Keratinocyte (primary cell): ENCODE measurements at regions not wholly inside any gene's neighbourhood (a gene's known extent, or its start where the extent isn't known, plus 50 kb on each side); places are given as distances from the start of the nearest gene placed in this dataset.

Experiments used
- DNase-seq: peaks from one replicate; pipeline ENCODE4 v3.0.0-alpha.2; 2011; ENCODE audit warnings: low read depth, missing footprints, low spot score
- FAIRE-seq: peaks from 2 replicates; lab custom pipeline; 2011; peaks lifted over from hg19 to GRCh38; lab: Jason Lieb, UNC
- H2AFZ ChIP-seq: 2 replicates; pipeline ENCODE4 v1.6.0; 2012; ENCODE audit warnings: low read length, control low read depth, inconsistent platforms; ENCODE audit not compliant: control insufficient read depth
- H3K27ac ChIP-seq: 2 replicates; pipeline ENCODE4 v1.5.1; 2011; ENCODE audit warnings: low read length; ENCODE audit not compliant: control insufficient read depth, insufficient read depth
- H3K27me3 ChIP-seq: 3 replicates; pipeline ENCODE4 v1.6.0; 2011; ENCODE audit warnings: low read length; ENCODE audit not compliant: control insufficient read depth, insufficient read depth; ENCODE audit errors: extremely low read depth
- H3K36me3 ChIP-seq, 2 experiments: 2 replicates in 1 of 2; 3 replicates in 1 of 2; pipeline ENCODE4 v1.5.1; 2011; ENCODE audit warnings: low read length in 2 of 2, mild to moderate bottlenecking in 1 of 2; ENCODE audit not compliant: control insufficient read depth in 2 of 2, insufficient read depth in 2 of 2; ENCODE audit errors: extremely low read depth in 1 of 2
- H3K4me1 ChIP-seq: 3 replicates; pipeline ENCODE4 v1.5.1; 2011; ENCODE audit warnings: low read length; ENCODE audit not compliant: control insufficient read depth, insufficient read depth; ENCODE audit errors: extremely low read depth
- H3K4me2 ChIP-seq: 3 replicates; pipeline ENCODE4 v1.6.0; 2011; ENCODE audit warnings: low read depth, low read length; ENCODE audit not compliant: control insufficient read depth, insufficient read depth; ENCODE audit errors: extremely low read depth
- H3K4me3 ChIP-seq, 3 experiments: fragments of 200-600 bp in 1 of 3; sonication (generic) in 1 of 3; 2 replicates in 2 of 3; 3 replicates in 1 of 3; pipeline ENCODE4 v1.5.1; 2011 to 2016; ENCODE audit warnings: low read length in 3 of 3, mild to moderate bottlenecking in 3 of 3, control low read depth in 2 of 3, inconsistent platforms in 1 of 3, low read depth in 1 of 3, mixed read lengths in 1 of 3, mixed run types in 1 of 3, moderate library complexity in 1 of 3; ENCODE audit not compliant: control insufficient read depth in 2 of 3, insufficient read depth in 2 of 3; ENCODE audit errors: extremely low read depth in 1 of 3
- H3K79me2 ChIP-seq: 2 replicates; pipeline ENCODE4 v1.6.0; 2012; ENCODE audit warnings: low read length; ENCODE audit not compliant: control insufficient read depth, insufficient read depth
- H3K9ac ChIP-seq: 3 replicates; pipeline ENCODE4 v1.6.0; 2011; ENCODE audit warnings: low read length; ENCODE audit not compliant: control insufficient read depth, insufficient read depth; ENCODE audit errors: extremely low read depth
- H3K9me1 ChIP-seq: 3 replicates; pipeline ENCODE4 v1.6.0; 2011; ENCODE audit warnings: low read length; ENCODE audit not compliant: control insufficient read depth, insufficient read depth; ENCODE audit errors: extremely low read depth
- H3K9me3 ChIP-seq: 2 replicates; pipeline ENCODE4 v1.5.1; 2012; ENCODE audit warnings: low read depth, low read length; ENCODE audit not compliant: control insufficient read depth
- H4K20me1 ChIP-seq: 3 replicates; pipeline ENCODE4 v1.6.0; 2011; ENCODE audit warnings: low read length; ENCODE audit not compliant: control insufficient read depth, insufficient read depth; ENCODE audit errors: extremely low read depth
- CTCF ChIP-seq, 3 experiments: IDR thresholded peaks in 1 of 3; conservative IDR thresholded peaks in 1 of 3; optimal IDR thresholded peaks in 1 of 3; 2 replicates in 2 of 3; 3 replicates in 1 of 3; pipeline versions ENCODE3 to v1.5.1; 2011; ENCODE audit warnings: low read length in 3 of 3, mild to moderate bottlenecking in 3 of 3, moderate library complexity in 2 of 3, control low read depth in 1 of 3, inconsistent platforms in 1 of 3; ENCODE audit not compliant: insufficient read depth in 2 of 3; ENCODE audit errors: extremely low read depth in 1 of 3
- EZH2 ChIP-seq: IDR thresholded peaks from one replicate; pipeline ENCODE4 v1.6.1; 2012; ENCODE audit warnings: inconsistent platforms, mild to moderate bottlenecking, low read length, moderate library complexity
- dilution Hi-C: fragments of 300-500 bp; cut with MboI; formaldehyde crosslinking; loops from one replicate; pipeline ENCODE4 v1.7.0; 2020; ENCODE audit warnings: low sequenced_read_pairs; ENCODE audit not compliant: extremely low pct_ligation_motif_present

GRCh38 chr11:70630068-70630467, 231.7 kb downstream of the CTTN start:
- DNase-seq (no peak), FAIRE-seq (no peak)
- no peaks in the 10 kb centered on the region for H3K79me2 ChIP-seq
- H3K4me1 ChIP-seq, result no peaks in the 10 kb centered on the region
- TF ChIP-seq EZH2, result no peak
- TF ChIP-seq CTCF (optimal IDR thresholded peaks at IDR 0.05 in 1 of 3, IDR thresholded peaks at IDR 0.05 in 1 of 3, conservative IDR thresholded peaks at IDR 0.05 in 1 of 3; ENCODE audit: extremely low read depth in 1 of 3, insufficient read depth in 2 of 3, low read length in 3 of 3), result no peak
- no peak overlapping the region for H3K9ac ChIP-seq
- H3K36me3 ChIP-seq, result no peaks in the 10 kb centered on the region
- no peak overlapping the region for H3K27ac ChIP-seq
- H3K27me3 ChIP-seq, result no peaks in the 10 kb centered on the region
- H4K20me1 ChIP-seq, result no peaks in the 10 kb centered on the region
- no peak overlapping the region for H3K4me2 ChIP-seq
- dilution Hi-C loops, result no loop called here
- no peaks in the 10 kb centered on the region for H3K9me1 ChIP-seq
- H3K9me3 ChIP-seq, result peaks cover 4% of the 10 kb centered on the region
- no peak overlapping the region for H3K4me3 ChIP-seq
- H2AFZ ChIP-seq, result no peak overlapping the region

GRCh38 chr11:70630816-70631623, 232.7 kb downstream of the CTTN start:
- Histone ChIP-seq H2AFZ (no peak overlapping the region), H3K27ac (no peak overlapping the region), H3K9me3 (peaks cover 7% of the 10 kb centered on the region), H3K79me2 (no peaks in the 10 kb centered on the region), H3K36me3 (no peaks in the 10 kb centered on the region), H3K9me1 (no peaks in the 10 kb centered on the region), H3K9ac (no peak overlapping the region), H3K4me3 (no peak overlapping the region), H3K4me1 (no peaks in the 10 kb centered on the region), H4K20me1 (no peaks in the 10 kb centered on the region), H3K27me3 (no peaks in the 10 kb centered on the region), H3K4me2 (no peak overlapping the region)
- dilution Hi-C loops, result no loop called here
- TF ChIP-seq EZH2 (no peak), CTCF (optimal IDR thresholded peaks at IDR 0.05 in 1 of 3, IDR thresholded peaks at IDR 0.05 in 1 of 3, conservative IDR thresholded peaks at IDR 0.05 in 1 of 3; ENCODE audit: extremely low read depth in 1 of 3, insufficient read depth in 2 of 3, low read length in 3 of 3) (no peak)
- FAIRE-seq (no peak), DNase-seq (no peak)
